ENCODE measurements at regions not wholly inside any gene's neighbourhood (a gene's known extent, or its start where the extent isn't known, plus 50 kb on each side); places are given as distances from the start of the nearest gene placed in this dataset.

- DNase-seq: no peak
These were observed 148.1 kb downstream of the PPARGC1A start for GRCh38 chr4:23741681-23742191.

GRCh38 chr4:23737571-23737970 is 152.3 kb downstream of the PPARGC1A start:
- DNase-seq: no peak

- DNase-seq: no peak
These were observed 153.4 kb downstream of the PPARGC1A start for GRCh38 chr4:23736466-23736865.

GRCh38 chr4:23734000-23734399 is 155.8 kb downstream of the PPARGC1A start:
- no peak for DNase-seq

GRCh38 chr4:23733476-23733875 is 156.4 kb downstream of the PPARGC1A start:
- no peak for DNase-seq

GRCh38 chr4:23730998-23731397 is 158.8 kb downstream of the PPARGC1A start:
- DNase-seq: no peak

GRCh38 chr4:23728971-23729370 is 160.9 kb downstream of the PPARGC1A start:
- DNase-seq: no peak

GRCh38 chr4:23728393-23728792 is 161.5 kb downstream of the PPARGC1A start:
- DNase-seq: no peak

GRCh38 chr4:23720556-23720955 is 169.3 kb downstream of the PPARGC1A start:
- DNase-seq: no peak

GRCh38 chr4:23718435-23718834 is 171.4 kb downstream of the PPARGC1A start:
- DNase-seq: no peak

GRCh38 chr4:23717528-23718248 is 172.2 kb downstream of the PPARGC1A start:
- peak; percentile 6 for DNase-seq

GRCh38 chr4:23710298-23710697 is 179.5 kb downstream of the PPARGC1A start:
- no peak for DNase-seq

- no peak for DNase-seq
These were observed 182.2 kb downstream of the PPARGC1A start for GRCh38 chr4:23707652-23708026.

- DNase-seq: no peak
These were observed 182.7 kb downstream of the PPARGC1A start for GRCh38 chr4:23706972-23707651.

GRCh38 chr4:23700197-23700596 is 189.7 kb downstream of the PPARGC1A start:
- no peak for DNase-seq

- no peak for DNase-seq
These were observed 192.1 kb downstream of the PPARGC1A start for GRCh38 chr4:23697722-23698121.

GRCh38 chr4:23697001-23697528 is 192.8 kb downstream of the PPARGC1A start:
- DNase-seq: no peak

- no peak for DNase-seq
These were observed 203.5 kb downstream of the PPARGC1A start for GRCh38 chr4:23686169-23686897.

- no peak for DNase-seq
These were observed 204.4 kb downstream of the PPARGC1A start for GRCh38 chr4:23685471-23685870.

GRCh38 chr4:23680671-23681518 is 209.0 kb downstream of the PPARGC1A start:
- no peak for DNase-seq

- no peak for DNase-seq
These were observed 215.2 kb downstream of the PPARGC1A start for GRCh38 chr4:23674694-23675093.

GRCh38 chr4:23667659-23668058 is 222.2 kb downstream of the PPARGC1A start:
- no peak for DNase-seq
